Cardiac muscle cell (in vitro differentiated cells and primary cell): ENCODE measurements at regions not wholly inside any gene's neighbourhood (a gene's known extent, or its start where the extent isn't known, plus 50 kb on each side); places are given as distances from the start of the nearest gene placed in this dataset.

Source experiments
- DNase-seq, 2 donors: peaks; one replicate each; pipeline versions ENCODE4 v3.0.0 to v3.0.0-alpha.2; 2010 to 2017; ENCODE audit warnings: low read depth in 1 of 2, low spot score in 1 of 2
- H3K27ac ChIP-seq: fragments of 200-600 bp; sonication (generic); 2 replicates; pipeline ENCODE4 v1.5.1; 2016
- H3K27me3 ChIP-seq: fragments of 200-600 bp; sonication (generic); 2 replicates; pipeline ENCODE4 v1.6.0; 2016; ENCODE audit warnings: control low read depth
- H3K36me3 ChIP-seq: fragments of 200-600 bp; sonication (generic); 2 replicates; pipeline ENCODE4 v1.5.1; 2016; ENCODE audit warnings: control low read depth
- H3K4me1 ChIP-seq: fragments of 200-600 bp; sonication (generic); 2 replicates; pipeline ENCODE4 v1.8.1; 2017; ENCODE audit warnings: low read depth, mild to moderate bottlenecking, mixed run types
- H3K4me3 ChIP-seq: fragments of 200-600 bp; sonication (generic); 2 replicates; pipeline ENCODE4 v1.5.1; 2016; ENCODE audit warnings: mild to moderate bottlenecking
- H3K9me3 ChIP-seq: fragments of 200-600 bp; sonication (generic); 2 replicates; pipeline ENCODE4 v1.5.1; 2017; ENCODE audit warnings: low read depth, mild to moderate bottlenecking, control low read depth
- TF ChIP-seq, protein P1 (sequence below): IDR thresholded peaks from 2 replicates; pipeline ENCODE4 v1.5.1; 2012; ENCODE audit warnings: low read depth, mild to moderate bottlenecking, low read length

DNA sequence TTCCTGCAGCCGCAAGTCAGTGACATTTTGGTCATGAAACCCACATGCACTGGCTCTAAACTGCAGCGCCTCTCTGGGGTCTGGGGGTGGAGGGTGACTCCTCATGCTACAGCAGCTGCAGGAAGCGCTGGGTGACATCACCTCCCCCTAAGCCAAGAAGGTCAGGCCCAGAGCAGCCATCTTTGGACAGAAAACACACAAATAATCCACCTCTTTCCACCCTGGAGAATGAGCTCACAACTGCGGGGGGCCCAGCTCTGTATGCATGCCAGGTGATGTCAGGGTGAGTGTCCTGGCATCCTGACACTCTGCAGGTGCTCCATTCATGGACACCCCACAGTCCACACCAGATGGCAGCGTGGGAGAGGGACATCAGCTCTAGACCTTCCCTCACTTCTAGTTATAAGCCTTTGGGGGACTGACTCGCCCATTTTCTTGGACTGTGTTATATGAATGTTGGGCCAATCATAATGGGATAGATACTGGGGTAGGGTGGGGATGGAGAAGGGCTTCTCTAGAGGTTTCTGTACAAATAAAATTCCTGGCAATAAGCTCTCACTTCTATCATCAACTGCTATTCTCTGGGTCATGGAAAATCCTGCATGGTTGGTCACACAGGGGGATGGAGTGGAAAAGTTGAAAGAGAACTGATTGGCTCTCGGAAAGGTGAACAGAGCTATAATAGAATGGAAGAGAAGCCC, 70.7 kb upstream of the THBS1 start:
- Histone ChIP-seq H3K27ac (no peak overlapping the region), H3K4me1 (peaks cover 15% of the 10 kb centered on the region), H3K27me3 (no peaks in the 10 kb centered on the region), H3K4me3 (no peak overlapping the region), H3K9me3 (no peaks in the 10 kb centered on the region), H3K36me3 (no peaks in the 10 kb centered on the region)
- DNase-seq: no peak
- TF ChIP-seq, protein P1, sequence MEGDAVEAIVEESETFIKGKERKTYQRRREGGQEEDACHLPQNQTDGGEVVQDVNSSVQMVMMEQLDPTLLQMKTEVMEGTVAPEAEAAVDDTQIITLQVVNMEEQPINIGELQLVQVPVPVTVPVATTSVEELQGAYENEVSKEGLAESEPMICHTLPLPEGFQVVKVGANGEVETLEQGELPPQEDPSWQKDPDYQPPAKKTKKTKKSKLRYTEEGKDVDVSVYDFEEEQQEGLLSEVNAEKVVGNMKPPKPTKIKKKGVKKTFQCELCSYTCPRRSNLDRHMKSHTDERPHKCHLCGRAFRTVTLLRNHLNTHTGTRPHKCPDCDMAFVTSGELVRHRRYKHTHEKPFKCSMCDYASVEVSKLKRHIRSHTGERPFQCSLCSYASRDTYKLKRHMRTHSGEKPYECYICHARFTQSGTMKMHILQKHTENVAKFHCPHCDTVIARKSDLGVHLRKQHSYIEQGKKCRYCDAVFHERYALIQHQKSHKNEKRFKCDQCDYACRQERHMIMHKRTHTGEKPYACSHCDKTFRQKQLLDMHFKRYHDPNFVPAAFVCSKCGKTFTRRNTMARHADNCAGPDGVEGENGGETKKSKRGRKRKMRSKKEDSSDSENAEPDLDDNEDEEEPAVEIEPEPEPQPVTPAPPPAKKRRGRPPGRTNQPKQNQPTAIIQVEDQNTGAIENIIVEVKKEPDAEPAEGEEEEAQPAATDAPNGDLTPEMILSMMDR: no peak

DNA sequence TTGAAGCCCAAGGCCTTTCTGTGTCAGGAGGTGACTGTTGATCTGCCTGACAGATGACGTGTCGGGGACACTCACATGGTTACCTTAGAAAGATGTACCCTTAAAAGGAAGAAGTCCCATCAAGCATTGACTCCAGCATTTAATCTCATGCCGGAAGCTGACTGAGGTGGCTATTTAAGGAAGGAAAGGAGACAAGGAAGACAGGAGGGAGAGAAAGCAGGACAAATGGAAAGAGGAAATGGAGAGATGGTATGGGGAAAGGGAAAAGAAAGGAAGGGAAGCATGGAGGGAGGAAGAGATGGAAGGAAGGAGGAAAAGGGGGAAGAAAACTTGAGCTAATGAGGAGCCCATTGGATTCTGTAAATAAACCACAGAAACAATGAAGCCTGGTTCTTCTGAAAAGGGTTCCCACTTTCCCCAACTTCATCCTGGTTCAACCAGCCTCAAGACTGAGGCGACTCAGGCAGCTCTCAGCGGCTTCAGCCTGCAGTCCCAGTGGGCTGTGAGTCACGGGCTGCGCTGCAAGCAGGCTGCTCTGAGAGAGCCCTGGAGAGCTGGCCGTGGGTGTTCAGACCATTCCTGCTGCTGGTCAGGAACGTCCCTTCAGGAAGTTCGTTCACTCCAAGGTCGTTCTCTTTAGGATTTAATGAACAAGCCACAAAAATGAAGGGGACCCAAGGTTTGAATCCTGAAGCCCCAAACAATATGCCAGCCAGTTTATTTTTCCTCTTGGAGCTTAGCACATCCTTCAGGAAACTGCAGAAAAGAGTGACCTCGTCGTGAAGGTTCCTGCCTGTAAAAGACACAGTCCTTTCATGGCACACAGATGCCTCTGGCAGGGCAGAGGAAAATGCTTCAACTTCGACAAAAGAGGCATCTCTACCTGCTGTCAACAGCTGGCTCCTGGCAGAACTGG, 69.6 kb upstream of the THBS1 start:
- H3K4me3 ChIP-seq: no peak overlapping the region
- peak; percentile 54 to 89 for DNase-seq
- H3K27me3 ChIP-seq: no peaks in the 10 kb centered on the region
- H3K4me1 ChIP-seq: peaks cover 15% of the 10 kb centered on the region
- H3K9me3 ChIP-seq: no peaks in the 10 kb centered on the region
- peak overlapping the region; percentile 81 for H3K27ac ChIP-seq
- no peaks in the 10 kb centered on the region for H3K36me3 ChIP-seq
- TF ChIP-seq, protein P1: no peak

DNA sequence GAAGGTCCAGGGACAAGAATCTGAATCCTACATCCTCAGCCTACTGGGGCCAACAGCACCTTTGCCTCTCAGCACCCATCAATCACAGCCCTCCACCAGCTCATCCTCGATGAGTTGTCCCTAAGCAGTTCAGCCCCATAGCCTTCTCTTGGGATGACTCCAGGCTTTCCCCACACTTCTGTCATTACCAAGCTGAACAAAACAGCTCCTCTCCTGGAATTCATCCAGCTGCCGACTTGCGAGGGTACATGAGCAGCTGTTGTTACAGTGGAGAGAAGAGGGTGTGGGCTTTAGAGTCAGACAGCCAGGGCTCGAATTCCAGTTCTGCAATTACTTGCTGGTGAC, 69.0 kb upstream of the THBS1 start:
- Histone ChIP-seq H3K4me3 (no peak overlapping the region), H3K27ac (peak overlapping the region; percentile 81)
- TF ChIP-seq, protein P1: no peak

DNA sequence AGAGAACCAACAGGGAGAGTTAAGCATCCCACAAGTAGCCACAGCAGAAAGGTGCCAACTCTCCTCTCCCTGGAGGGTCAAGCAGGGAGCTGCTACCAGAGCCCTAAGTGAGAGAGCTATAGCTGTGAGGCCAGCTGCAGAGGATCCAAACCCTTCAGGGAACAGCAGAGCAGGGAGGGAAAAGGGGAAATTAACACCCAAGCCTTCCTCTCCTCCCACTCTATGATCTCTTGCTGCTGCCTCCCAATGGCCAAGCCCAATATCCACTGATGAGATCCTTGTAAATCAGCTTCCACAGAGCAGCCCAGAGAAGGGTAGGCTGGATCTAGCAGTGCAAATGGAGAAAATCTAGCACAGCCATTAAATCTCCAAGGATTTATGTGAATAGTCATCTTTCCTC, 68.2 kb upstream of the THBS1 start:
- TF ChIP-seq, protein P1: no peak
- no peaks in the 10 kb centered on the region for H3K36me3 ChIP-seq
- DNase-seq: no peak
- H3K9me3 ChIP-seq: no peaks in the 10 kb centered on the region
- H3K27ac ChIP-seq: no peak overlapping the region
- peaks cover 15% of the 10 kb centered on the region for H3K4me1 ChIP-seq
- no peak overlapping the region for H3K4me3 ChIP-seq
- H3K27me3 ChIP-seq: no peaks in the 10 kb centered on the region

More for the DNA sequence above, 69.0 kb upstream of the THBS1 start:
- no peaks in the 10 kb centered on the region for H3K9me3 ChIP-seq
- H3K4me1 ChIP-seq: peaks cover 15% of the 10 kb centered on the region
- H3K27me3 ChIP-seq: no peaks in the 10 kb centered on the region
- peak in 1 of 2 donors; percentile 77 for DNase-seq
- H3K36me3 ChIP-seq: no peaks in the 10 kb centered on the region

DNA sequence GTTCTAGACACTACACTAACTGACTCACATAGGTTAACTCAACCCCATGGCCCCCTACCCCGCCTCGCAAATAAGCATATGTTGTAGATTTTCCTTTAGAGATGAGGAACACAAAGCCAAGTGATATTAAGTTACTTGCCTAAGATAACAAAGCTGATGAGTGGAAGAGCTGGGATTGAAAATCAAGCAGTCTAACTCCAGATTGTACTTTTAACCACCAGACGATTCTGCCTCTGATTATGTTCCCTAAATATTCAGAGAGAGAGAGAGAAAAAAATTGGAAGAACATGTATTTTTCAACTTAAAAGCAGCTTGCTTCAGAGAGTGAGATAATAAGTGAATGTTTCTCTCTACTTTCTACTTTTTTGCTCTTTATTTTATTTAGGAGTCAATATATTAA, 66.9 kb upstream of the THBS1 start:
- H3K36me3 ChIP-seq: no peaks in the 10 kb centered on the region
- TF ChIP-seq, protein P1: no peak
- no peaks in the 10 kb centered on the region for H3K27me3 ChIP-seq
- no peak for DNase-seq
- no peak overlapping the region for H3K4me3 ChIP-seq
- H3K9me3 ChIP-seq: no peaks in the 10 kb centered on the region
- H3K27ac ChIP-seq: no peak overlapping the region
- H3K4me1 ChIP-seq: peaks cover 15% of the 10 kb centered on the region
